Pancreas (tissue), 10 donors: ENCODE measurements at regions not wholly inside any gene's neighbourhood (a gene's known extent, or its start where the extent isn't known, plus 50 kb on each side); places are given as distances from the start of the nearest gene placed in this dataset.

Experiments used
- ATAC-seq, 4 donors: fragments of 200-7000 bp; cut with Tn5 transposase; one replicate each; pipeline versions ENCODE4 v1.8.0 to v1.9.1; 2020; ENCODE audit warnings: mild to moderate bottlenecking in 4 of 4, moderate library complexity in 4 of 4
- DNase-seq, 6 donors: peaks; one replicate each; pipeline ENCODE4 v3.0.0-alpha.2; 2020
- FAIRE-seq: peaks from 2 replicates; lab custom pipeline; 2012; peaks lifted over from hg19 to GRCh38; lab: Jason Lieb, UNC
- H3K27ac ChIP-seq, 4 donors: fragments of 200-600 bp; sonication (generic); 1 replicate in 3 of 4; 2 replicates in 1 of 4; pipeline versions ENCODE4 v1.5.0 to v1.8.0; 2020
- H3K27me3 ChIP-seq, 4 donors: fragments of 200-600 bp; one replicate each; pipeline ENCODE4 v1.8.0; 2021
- H3K36me3 ChIP-seq, 3 donors: fragments of 200-600 bp; sonication (generic) in 1 of 3; one replicate each; pipeline versions ENCODE4 v1.5.0 to v1.8.0; 2020 to 2021
- H3K4me1 ChIP-seq, 3 donors: fragments of 200-600 bp; one replicate each; pipeline ENCODE4 v1.8.0; 2021
- H3K4me3 ChIP-seq, 4 donors: fragments of 200-600 bp; sonication (generic) in 2 of 4; one replicate each; pipeline versions ENCODE4 v1.5.0 to v1.8.0; 2020 to 2021
- H3K9me3 ChIP-seq, 4 donors: fragments of 200-600 bp; one replicate each; pipeline ENCODE4 v1.8.0; 2021
- WGBS, 2 donors: extraction: QIAGEN DNeasy Blood & Tissue Kit; methylation state at CpG; one replicate each; pipeline ENCODE4 v1.1.7; 2013; 5-methylcytosine and 5-hydroxymethylcytosine counted together
- intact Hi-C, 3 donors: fragments of 100-400 bp; cut with DNase I; formaldehyde crosslinking; loops; one replicate each; pipeline versions ENCODE4 v1.11.1 to v1.14.2; 2022
- TF ChIP-seq, protein P1 (sequence below), 4 donors: fragments of 200-600 bp; sonication (generic) in 3 of 4; IDR thresholded peaks; one replicate each; pipeline versions ENCODE4 v1.5.0 to v1.8.0; 2021; ENCODE audit warnings: antibody characterized with exemption in 4 of 4
- donor health status: healthy with polysubstance abuse.
- donor health status: DM: no; HTN: no; CAD: no; lungs with moderate emphysema.
- donor health status: DM: no; HTN: no; CAD: no.
- donor health status: control.
- donor health status: control.
- donor health status: Bipolar disorder and iron deficiency.
- donor health status: DM: yes; HTN: yes; CAD: no.
- donor health status: DM: no; HTN: no; CAD: no.
- donor health status: DM: no; HTN: no; CAD: no.
- donor health status: DM: yes; HTN: yes; CAD: no.

DNA sequence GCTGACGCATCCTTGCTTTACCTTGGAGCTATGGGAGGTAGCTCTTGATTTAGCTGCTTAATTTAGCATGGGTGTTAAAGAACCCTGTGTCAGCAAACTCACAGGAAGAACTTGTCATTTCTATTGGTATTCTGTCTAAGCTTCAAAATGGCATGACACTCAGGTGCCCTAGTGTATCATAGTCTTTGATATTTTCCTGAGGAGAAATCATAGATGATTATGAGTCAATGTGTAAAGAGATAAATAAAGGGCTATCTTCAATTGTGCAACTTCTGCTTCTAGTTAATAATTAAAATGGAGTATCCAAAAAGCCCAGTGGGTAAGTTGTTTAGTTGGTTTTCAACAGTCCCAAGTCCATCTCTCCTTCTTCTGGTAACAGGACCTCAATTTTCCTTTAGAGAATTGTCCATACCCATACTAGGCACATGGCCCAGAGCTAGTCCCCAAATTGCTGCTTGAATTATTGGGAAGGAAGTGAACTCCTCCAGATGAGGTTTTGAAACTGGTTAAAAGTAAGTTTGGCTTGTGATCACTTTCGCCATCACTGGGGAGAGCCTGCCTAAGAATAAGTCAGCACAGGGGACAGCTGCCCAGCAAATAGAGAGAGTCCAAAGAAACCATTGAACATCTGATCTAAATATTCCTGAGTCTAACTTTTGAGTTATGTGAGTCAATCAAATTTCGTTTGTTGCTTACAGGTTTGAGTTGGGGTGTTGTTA lies 169.0 kb upstream of the PHYHIPL start:
- DNase-seq (no peak), FAIRE-seq (no peak), ATAC-seq (peak; percentile 30 to 60 (median 44))
- Histone ChIP-seq H3K27ac (peak overlapping the region in 2 of 4 donors; percentile 30 to 63), H3K4me1 (peaks cover 12 to 39% (median 33%) of the 10 kb centered on the region in 3 donors), H3K4me3 (no peak overlapping the region), H3K27me3 (no peaks in the 10 kb centered on the region), H3K9me3 (no peaks in the 10 kb centered on the region), H3K36me3 (no peaks in the 10 kb centered on the region)
- TF ChIP-seq, protein P1, sequence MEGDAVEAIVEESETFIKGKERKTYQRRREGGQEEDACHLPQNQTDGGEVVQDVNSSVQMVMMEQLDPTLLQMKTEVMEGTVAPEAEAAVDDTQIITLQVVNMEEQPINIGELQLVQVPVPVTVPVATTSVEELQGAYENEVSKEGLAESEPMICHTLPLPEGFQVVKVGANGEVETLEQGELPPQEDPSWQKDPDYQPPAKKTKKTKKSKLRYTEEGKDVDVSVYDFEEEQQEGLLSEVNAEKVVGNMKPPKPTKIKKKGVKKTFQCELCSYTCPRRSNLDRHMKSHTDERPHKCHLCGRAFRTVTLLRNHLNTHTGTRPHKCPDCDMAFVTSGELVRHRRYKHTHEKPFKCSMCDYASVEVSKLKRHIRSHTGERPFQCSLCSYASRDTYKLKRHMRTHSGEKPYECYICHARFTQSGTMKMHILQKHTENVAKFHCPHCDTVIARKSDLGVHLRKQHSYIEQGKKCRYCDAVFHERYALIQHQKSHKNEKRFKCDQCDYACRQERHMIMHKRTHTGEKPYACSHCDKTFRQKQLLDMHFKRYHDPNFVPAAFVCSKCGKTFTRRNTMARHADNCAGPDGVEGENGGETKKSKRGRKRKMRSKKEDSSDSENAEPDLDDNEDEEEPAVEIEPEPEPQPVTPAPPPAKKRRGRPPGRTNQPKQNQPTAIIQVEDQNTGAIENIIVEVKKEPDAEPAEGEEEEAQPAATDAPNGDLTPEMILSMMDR (IDR thresholded peaks at IDR 0.05), result no peak
- WGBS, 2 donors, result 73% methylated on average over 3 of the region's 3 CpGs
- intact Hi-C loops, result no loop called here

DNA sequence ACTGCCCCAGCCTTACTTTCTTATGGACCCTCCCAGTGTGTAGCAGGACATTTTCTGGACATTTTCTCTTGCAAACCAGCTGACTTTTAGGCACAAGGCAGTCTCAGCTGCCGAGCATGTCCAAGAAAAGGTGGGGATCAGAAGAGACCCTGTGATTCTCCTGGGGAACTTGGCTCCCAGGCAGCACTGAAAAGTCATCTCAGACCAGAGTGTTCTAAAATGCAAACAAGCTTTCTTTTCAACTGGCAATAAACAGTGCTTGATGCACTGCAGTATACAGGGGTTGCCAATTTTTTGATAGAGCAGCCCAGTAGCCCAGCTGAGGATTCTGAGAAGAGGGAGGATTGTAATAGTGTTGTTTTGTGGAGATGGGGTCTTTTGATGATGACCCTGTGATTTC lies 168.0 kb upstream of the PHYHIPL start:
- H3K4me1 ChIP-seq, result peaks cover 12 to 38% (median 24%) of the 10 kb centered on the region in 3 donors
- 87 to 88% methylated on average over 1 of the region's 1 CpG for WGBS, 2 donors

GRCh38 chr10:59011972-59012632 lies 164.3 kb upstream of the PHYHIPL start:
- intact Hi-C loops, result loop anchor here in 1 of 3 donors (10.0 kb wide), 1 partner anchor 53 kb away; no protein-coding TSS in a partner anchor
- ATAC-seq (peak in 3 of 4 donors; percentile 56 to 75 (median 63)), DNase-seq (no peak), FAIRE-seq (no peak)
- Histone ChIP-seq H3K4me3 (no peak overlapping the region), H3K9me3 (no peaks in the 10 kb centered on the region), H3K36me3 (no peaks in the 10 kb centered on the region), H3K27ac (no peak overlapping the region), H3K27me3 (no peaks in the 10 kb centered on the region), H3K4me1 (peaks cover 8 to 26% (median 11%) of the 10 kb centered on the region in 3 donors)
- TF ChIP-seq, protein P1 (IDR thresholded peaks at IDR 0.05), result no peak
- WGBS, 2 donors, result 27 to 36% methylated on average over 7 of the region's 7 CpGs

More for the DNA sequence above, 168.0 kb upstream of the PHYHIPL start:
- DNase-seq, result no peak
- no peak overlapping the region for H3K4me3 ChIP-seq
- TF ChIP-seq, protein P1 (IDR thresholded peaks at IDR 0.05), result no peak
- intact Hi-C loops, result no loop called here
- ATAC-seq, result no peak
- no peaks in the 10 kb centered on the region for H3K9me3 ChIP-seq
- no peaks in the 10 kb centered on the region for H3K27me3 ChIP-seq
- no peaks in the 10 kb centered on the region for H3K36me3 ChIP-seq
- FAIRE-seq, result no peak
- H3K27ac ChIP-seq, result no peak overlapping the region

DNA sequence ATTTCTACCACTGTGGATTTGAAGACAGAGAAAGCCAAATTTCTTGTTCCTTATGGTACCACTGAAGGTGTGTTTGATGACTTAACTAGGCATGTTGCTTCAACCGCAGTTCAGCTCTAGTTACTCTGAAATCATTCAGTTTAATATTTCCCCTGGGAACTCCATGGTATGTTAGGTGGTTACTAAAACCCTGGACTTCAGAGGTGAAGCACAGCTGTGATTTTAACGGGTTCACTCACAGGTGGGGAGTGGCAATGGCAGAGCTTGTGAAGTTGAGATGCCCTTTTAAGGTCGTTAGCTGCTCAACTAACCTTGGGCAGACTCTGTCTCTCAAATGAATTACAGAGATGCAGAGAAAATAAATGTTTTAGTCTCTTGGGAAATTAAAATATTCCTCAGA lies 163.6 kb upstream of the PHYHIPL start:
- 55 to 56% methylated on average over 3 of the region's 3 CpGs for WGBS, 2 donors
- TF ChIP-seq, protein P1 (IDR thresholded peaks at IDR 0.05), result no peak
- Histone ChIP-seq H3K9me3 (no peaks in the 10 kb centered on the region), H3K4me1 (peaks cover 3 to 18% (median 3%) of the 10 kb centered on the region in 3 donors), H3K27ac (no peak overlapping the region), H3K36me3 (no peaks in the 10 kb centered on the region), H3K27me3 (no peaks in the 10 kb centered on the region), H3K4me3 (no peak overlapping the region)
- intact Hi-C loops, result loop anchor here in 1 of 3 donors (10.0 kb wide), 1 partner anchor 52 kb away; no protein-coding TSS in a partner anchor
- ATAC-seq (peak in 3 of 4 donors; percentile 20 to 44 (median 21)), DNase-seq (no peak), FAIRE-seq (no peak)
